ENCODE measurements at regions not wholly inside any gene's neighbourhood (a gene's known extent, or its start where the extent isn't known, plus 50 kb on each side); places are given as distances from the start of the nearest gene placed in this dataset.

GRCh38 chr2:52934323-52934898 lies 833.2 kb upstream of the CHAC2 start:
- Histone ChIP-seq H3K4me3 (no peak overlapping the region), H3K36me3 (no peaks in the 10 kb centered on the region), H3K27ac (no peak overlapping the region), H3K9me3 (peaks cover 0 to 10% (median 2%) of the 10 kb centered on the region in 4 donors), H3K27me3 (no peaks in the 10 kb centered on the region), H3K4me1 (no peaks in the 10 kb centered on the region)
- WGBS, 2 donors: 78 to 81% methylated on average over 3 of the region's 3 CpGs
- no peak for DNase-seq
- TF ChIP-seq, protein P1, sequence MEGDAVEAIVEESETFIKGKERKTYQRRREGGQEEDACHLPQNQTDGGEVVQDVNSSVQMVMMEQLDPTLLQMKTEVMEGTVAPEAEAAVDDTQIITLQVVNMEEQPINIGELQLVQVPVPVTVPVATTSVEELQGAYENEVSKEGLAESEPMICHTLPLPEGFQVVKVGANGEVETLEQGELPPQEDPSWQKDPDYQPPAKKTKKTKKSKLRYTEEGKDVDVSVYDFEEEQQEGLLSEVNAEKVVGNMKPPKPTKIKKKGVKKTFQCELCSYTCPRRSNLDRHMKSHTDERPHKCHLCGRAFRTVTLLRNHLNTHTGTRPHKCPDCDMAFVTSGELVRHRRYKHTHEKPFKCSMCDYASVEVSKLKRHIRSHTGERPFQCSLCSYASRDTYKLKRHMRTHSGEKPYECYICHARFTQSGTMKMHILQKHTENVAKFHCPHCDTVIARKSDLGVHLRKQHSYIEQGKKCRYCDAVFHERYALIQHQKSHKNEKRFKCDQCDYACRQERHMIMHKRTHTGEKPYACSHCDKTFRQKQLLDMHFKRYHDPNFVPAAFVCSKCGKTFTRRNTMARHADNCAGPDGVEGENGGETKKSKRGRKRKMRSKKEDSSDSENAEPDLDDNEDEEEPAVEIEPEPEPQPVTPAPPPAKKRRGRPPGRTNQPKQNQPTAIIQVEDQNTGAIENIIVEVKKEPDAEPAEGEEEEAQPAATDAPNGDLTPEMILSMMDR (IDR thresholded peaks at IDR 0.05): no peak
- TF ChIP-seq POLR2AphosphoS5 (IDR thresholded peaks at IDR 0.05): no peak
- no peak for TF ChIP-seq EP300 (IDR thresholded peaks at IDR 0.05)
- TF ChIP-seq POLR2A (IDR thresholded peaks at IDR 0.05): no peak
- ATAC-seq (ENCODE audit: low FRiP score in 2 of 2): peak in 1 of 2 donors; percentile 42

DNA sequence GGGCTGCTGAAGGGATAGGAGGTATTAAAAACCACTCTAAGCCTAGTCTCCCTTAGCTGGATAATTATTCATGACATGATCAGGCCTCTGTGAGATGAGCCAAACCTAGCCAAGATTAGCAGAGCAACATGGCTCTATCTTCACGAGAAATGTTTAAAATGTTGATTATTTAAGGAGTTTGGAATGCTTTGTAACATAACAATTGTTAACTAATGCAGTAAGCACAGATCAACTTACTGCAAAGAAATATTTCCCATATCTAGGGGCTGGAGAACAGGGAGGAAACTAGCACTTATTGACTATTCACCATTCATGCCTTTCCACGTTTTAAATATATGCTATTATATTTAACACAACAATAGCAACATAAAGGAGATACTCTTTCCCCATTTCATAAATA lies 833.7 kb upstream of the CHAC2 start:
- DNase-seq: no peak
- Histone ChIP-seq H3K27ac (no peak overlapping the region), H3K4me1 (no peaks in the 10 kb centered on the region), H3K36me3 (no peaks in the 10 kb centered on the region), H3K27me3 (no peaks in the 10 kb centered on the region), H3K9me3 (peaks cover 0 to 11% (median 3%) of the 10 kb centered on the region in 4 donors), H3K4me3 (no peak overlapping the region)
- no peak for ATAC-seq (ENCODE audit: low FRiP score in 2 of 2)
- WGBS, 2 donors: 58 to 78% methylated on average over 2 of the region's 2 CpGs
- TF ChIP-seq EP300 (IDR thresholded peaks at IDR 0.05) (no peak), POLR2AphosphoS5 (IDR thresholded peaks at IDR 0.05) (no peak), POLR2A (IDR thresholded peaks at IDR 0.05) (no peak)
- TF ChIP-seq, protein P1 (IDR thresholded peaks at IDR 0.05): no peak

DNA sequence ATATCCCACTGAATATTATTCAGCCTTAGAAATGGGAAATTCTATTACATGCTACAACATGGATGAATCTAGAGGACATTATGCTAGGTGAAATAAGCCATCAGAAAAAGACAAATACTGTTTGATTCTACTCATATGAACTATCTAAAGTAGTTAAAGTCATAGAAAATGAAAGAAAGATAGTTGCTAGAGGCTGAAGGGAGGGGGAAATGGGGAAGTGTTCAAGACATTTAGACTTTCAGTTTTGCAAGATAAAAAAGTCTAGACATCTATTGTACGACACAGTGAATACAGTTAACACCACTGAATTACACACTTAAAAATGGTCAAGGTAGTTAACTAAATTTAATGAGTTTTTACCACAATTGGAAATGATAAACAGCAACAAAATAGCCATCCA lies 835.9 kb upstream of the CHAC2 start:
- WGBS, 2 donors: 55 to 68% methylated on average over 1 of the region's 1 CpG
- H3K36me3 ChIP-seq: no peaks in the 10 kb centered on the region

DNA sequence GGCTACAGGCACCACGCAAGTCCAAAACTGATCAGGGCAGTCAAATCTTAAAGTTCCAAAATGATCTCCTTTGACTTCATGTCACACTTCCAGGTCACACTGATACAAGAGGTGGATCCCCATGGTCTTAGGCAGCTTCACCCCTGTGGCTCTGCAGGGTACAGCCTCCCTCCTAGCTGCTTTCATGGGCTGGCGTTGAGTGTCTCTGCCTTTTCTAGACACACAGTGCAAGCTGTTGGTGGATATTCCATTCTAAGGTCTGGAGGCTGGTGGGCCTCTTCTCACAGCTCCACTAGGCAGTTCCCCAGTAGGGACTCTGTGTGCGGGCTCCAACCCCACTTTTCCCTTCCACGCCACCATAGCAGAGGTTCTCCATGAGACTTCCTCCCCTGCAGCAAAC lies 838.2 kb upstream of the CHAC2 start:
- no peaks in the 10 kb centered on the region for H3K4me1 ChIP-seq
- DNase-seq: no peak
- H3K27me3 ChIP-seq: no peaks in the 10 kb centered on the region
- TF ChIP-seq POLR2AphosphoS5 (IDR thresholded peaks at IDR 0.05): no peak
- TF ChIP-seq EP300 (IDR thresholded peaks at IDR 0.05): no peak
- no peak for TF ChIP-seq POLR2A (IDR thresholded peaks at IDR 0.05)
- TF ChIP-seq, protein P1 (IDR thresholded peaks at IDR 0.05): no peak
- no peak overlapping the region for H3K27ac ChIP-seq
- no peak for ATAC-seq (ENCODE audit: low FRiP score in 2 of 2)
- 85 to 92% methylated on average over 3 to 4 of the region's 4 CpGs for WGBS, 2 donors
- no peak overlapping the region for H3K4me3 ChIP-seq
- no peaks in the 10 kb centered on the region for H3K36me3 ChIP-seq
- H3K9me3 ChIP-seq: peaks cover 0 to 11% (median 3%) of the 10 kb centered on the region in 4 donors

More for the DNA sequence above, 835.9 kb upstream of the CHAC2 start:
- Histone ChIP-seq H3K9me3 (peaks cover 0 to 11% (median 3%) of the 10 kb centered on the region in 4 donors), H3K27ac (no peak overlapping the region), H3K4me3 (no peak overlapping the region), H3K27me3 (no peaks in the 10 kb centered on the region), H3K4me1 (no peaks in the 10 kb centered on the region)
- ATAC-seq (ENCODE audit: low FRiP score in 2 of 2) (no peak), DNase-seq (no peak)
- TF ChIP-seq EP300 (IDR thresholded peaks at IDR 0.05): no peak
- no peak for TF ChIP-seq POLR2AphosphoS5 (IDR thresholded peaks at IDR 0.05)
- TF ChIP-seq, protein P1 (IDR thresholded peaks at IDR 0.05): no peak
- no peak for TF ChIP-seq POLR2A (IDR thresholded peaks at IDR 0.05)

DNA sequence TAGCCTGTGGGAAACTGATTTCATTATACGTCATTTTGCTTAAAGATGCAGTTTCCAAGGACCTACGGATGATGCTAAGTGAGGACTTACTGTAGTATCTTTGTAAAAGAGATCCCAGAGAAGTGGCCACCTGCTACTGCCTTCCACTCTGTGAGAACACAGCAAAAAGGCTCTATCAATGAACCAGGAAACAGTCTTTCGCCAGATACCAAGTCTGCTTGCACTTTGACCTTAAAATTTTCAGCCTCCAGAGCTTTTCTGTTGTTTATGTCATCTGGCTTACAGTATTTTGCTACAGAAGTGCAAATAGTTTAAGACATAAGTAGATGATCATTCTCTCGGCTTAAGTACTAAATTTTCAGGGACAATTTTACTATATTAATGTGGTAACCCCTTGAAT lies 847.9 kb upstream of the CHAC2 start:
- no peak for DNase-seq
- Histone ChIP-seq H3K27me3 (no peaks in the 10 kb centered on the region), H3K4me3 (no peak overlapping the region), H3K4me1 (no peaks in the 10 kb centered on the region), H3K27ac (no peak overlapping the region), H3K9me3 (no peaks in the 10 kb centered on the region), H3K36me3 (no peaks in the 10 kb centered on the region)
- 65 to 71% methylated on average over 4 of the region's 4 CpGs for WGBS, 2 donors
- no peak for ATAC-seq (ENCODE audit: low FRiP score in 2 of 2)
- TF ChIP-seq EP300 (IDR thresholded peaks at IDR 0.05) (no peak), POLR2AphosphoS5 (IDR thresholded peaks at IDR 0.05) (no peak), POLR2A (IDR thresholded peaks at IDR 0.05) (no peak)
- TF ChIP-seq, protein P1 (IDR thresholded peaks at IDR 0.05): no peak
